Activated CD4-positive, CD25-positive, alpha-beta regulatory T cell treated with anti-CD3 and anti-CD28 coated beads, Interleukin-2, amount 50 U/mL, for 16 hours (primary cell): ENCODE measurements at regions not wholly inside any gene's neighbourhood (a gene's known extent, or its start where the extent isn't known, plus 50 kb on each side); places are given as distances from the start of the nearest gene placed in this dataset.

Experiments
- DNase-seq: peaks from one replicate; pipeline ENCODE4 v3.0.0-alpha.2; 2020; ENCODE audit warnings: low read depth, low spot score

- no peak for DNase-seq
Measured at GRCh38 chr2:41719756-41720155, 328.1 kb upstream of the PKDCC start.

- no peak for DNase-seq
Measured at GRCh38 chr2:41720331-41721251, 327.2 kb upstream of the PKDCC start.

- DNase-seq = no peak
Measured at GRCh38 chr2:41722668-41723369, 325.0 kb upstream of the PKDCC start.

- DNase-seq = no peak
Measured at GRCh38 chr2:41723526-41723925, 324.3 kb upstream of the PKDCC start.

DNA sequence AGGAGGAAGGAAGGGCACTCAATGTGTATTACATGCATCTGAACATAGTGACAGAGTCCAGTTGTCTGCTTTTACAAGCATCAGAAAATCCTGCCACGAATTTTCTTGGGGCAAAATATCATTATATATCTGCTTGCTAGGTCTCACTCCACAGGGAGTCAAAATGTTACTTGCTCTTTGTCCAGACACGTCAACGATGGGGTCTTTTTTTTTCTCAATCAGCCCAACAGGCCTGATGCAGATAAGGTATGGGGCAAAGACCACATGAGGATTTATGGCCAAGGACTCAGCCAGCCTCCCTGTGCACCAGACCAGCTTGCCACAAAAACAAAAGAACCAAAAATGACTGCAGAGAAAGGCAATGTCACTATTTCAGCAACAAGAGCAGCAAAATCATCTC is 323.4 kb upstream of the PKDCC start:
- no peak for DNase-seq

GRCh38 chr2:41725901-41726300 is 321.9 kb upstream of the PKDCC start:
- DNase-seq = no peak

DNA sequence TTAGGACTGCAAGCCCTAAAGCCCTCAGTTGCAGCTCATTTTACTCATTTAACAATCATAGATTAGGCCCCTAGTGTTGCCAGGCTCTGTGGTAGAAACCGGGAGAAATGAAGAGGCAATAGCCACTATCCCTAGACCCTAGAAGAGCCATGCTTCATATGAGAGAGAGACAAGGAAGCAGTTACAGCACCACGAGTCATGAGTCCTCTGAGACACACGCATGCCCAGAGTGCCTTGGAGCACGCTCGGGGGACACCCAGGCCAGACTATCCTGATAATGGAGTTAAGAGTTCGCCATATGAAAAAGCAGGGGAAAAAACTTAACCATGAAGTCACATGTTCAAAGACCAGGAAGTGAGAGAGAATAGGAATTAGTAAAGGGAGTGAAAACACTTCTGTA is 321.5 kb upstream of the PKDCC start:
- DNase-seq = no peak

- no peak for DNase-seq
Measured at GRCh38 chr2:41727152-41727551, 320.7 kb upstream of the PKDCC start.

GRCh38 chr2:41727711-41728110 is 320.1 kb upstream of the PKDCC start:
- no peak for DNase-seq

DNA sequence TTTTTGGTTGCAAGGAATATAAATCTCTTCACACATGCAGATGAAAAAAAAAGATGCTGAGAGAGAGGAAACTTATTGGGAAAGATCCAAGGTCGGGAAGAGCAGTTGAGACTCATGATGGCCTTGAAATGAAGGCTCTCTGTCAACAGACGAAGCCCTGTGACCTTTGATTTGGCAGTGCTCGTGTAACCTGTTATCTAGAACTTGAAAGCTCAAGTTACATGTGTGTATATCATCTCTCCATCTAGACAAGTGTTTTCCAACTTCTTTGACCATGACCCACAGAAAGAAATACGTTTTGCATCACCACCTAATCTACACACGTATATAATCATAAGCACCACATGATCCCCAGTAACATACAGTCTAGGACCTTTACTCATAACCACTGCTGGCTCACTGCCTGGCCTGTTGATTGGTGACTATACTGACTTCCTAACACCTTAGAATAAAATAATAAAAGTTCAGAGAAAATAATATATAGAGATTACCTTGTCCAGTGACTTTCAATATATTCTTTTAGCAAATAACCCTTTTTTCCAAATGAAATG is 319.0 kb upstream of the PKDCC start:
- no peak for DNase-seq

DNA sequence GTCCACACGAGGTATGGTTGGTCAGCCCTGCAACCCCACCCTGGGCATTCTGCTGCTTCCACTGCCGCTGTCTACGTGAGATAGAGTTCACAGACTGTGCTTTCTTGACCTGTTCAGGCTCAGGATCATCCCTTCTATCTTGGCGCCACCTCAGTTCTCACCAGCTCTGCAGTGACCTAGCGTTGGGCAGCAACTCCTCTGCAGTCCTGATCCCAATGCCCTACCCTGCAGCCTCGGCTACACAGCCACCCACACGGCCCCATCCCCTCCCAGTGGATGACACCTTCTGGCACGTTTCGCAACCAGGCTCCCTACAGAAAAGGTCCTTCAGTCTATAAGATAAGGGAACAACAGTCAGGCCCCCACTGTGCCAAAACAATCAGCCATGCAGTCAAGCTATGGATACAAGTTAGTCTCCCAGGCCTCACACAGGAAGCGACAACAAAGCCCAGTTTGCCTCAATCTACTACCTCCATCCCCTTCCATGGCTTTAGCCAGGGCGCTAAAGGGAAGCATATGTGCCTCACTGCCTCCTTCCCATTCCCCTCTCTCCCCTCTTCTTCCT is 317.9 kb upstream of the PKDCC start:
- no peak for DNase-seq

DNA sequence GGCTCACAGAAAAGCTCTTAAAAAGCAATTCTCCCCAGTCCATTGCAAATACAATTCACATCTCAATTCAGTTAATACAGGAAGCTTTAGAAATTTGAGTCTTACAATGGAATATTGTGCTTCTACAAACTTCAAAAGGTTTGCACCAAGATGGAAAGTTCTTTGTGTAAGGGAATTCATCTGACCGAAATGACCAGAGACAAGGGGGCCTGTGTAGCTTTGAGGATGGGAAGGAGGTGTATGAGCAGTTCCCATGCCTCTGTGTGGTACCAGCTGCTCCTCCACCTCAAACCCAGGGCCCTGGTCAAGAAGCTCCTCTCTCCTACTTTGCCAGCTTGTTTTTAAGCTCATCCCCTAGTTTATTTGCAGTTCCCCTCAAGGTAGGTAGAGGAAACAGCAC is 312.8 kb upstream of the PKDCC start:
- DNase-seq = no peak

DNA sequence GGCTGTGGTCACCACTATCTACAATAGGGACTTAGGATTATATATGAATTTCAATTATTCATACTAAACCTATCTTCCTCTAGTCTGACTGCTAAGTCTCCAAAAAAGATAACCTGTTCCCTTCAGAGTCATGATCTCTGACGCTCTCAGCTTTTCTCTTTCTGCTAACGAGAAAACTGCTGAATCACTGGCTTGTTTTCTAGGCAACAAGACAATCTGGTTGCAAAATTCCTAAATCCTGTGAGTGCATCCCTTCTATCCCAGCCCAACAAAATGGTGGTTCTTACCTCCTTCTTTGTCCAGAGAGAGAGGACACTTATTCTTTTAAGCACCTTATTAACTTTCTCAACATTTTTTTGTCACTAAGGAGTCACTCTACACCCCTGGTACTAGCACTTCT is 312.3 kb upstream of the PKDCC start:
- DNase-seq = no peak

DNA sequence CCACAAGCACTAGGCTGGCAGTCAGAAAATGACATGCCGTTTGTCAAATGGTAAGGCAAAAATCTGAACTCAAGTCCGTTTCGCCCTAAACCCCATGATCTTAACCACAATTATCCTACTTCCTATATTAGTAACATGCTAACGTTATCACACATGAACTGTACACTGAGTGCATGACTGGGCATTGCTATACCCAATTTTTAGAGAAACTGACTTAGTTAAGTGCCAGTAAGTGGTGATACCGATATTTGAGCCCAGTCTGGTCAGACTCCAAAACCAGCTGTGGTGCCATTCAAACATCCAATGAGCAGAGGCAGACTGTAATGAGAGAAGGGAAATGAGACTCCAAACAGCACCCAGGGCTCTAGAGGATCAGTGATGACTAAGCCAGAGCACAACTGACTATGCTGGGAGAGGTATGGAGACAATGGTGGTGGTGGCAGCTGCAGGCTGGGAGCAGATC is 311.7 kb upstream of the PKDCC start:
- no peak for DNase-seq

- DNase-seq = no peak
Measured at GRCh38 chr2:41736586-41736985, 311.2 kb upstream of the PKDCC start.

- DNase-seq = no peak
Measured at GRCh38 chr2:41737888-41738287, 309.9 kb upstream of the PKDCC start.

DNA sequence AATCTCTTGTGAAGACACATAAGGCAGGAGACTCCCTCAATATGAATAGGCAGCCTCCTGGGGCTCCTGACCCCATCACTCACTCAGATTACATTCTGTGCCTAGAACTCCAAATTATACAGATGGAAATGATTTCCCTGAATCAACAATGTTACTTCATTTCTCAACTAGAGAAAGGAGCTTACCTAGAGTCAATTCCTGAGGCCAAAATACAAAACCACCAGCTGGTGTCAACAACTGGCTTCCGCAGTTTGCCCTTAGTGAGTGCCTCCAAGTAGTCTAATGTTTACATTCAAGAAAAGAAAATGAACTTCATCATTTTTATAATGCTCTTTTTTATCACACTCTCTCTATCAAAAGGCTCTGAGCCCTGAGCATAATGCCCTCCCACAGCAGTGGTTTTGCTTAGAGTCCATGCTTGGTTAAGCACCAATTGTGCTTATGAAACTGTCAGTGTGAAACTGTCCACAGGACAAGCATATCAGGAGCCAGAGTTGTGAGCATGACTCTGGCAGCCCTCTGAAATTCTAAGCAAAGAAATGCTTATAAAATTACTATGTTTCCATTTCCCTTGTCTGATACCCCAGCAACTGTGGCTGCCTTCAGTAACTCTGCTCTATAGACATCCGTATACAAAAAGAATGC is 305.7 kb upstream of the PKDCC start:
- no peak for DNase-seq

DNA sequence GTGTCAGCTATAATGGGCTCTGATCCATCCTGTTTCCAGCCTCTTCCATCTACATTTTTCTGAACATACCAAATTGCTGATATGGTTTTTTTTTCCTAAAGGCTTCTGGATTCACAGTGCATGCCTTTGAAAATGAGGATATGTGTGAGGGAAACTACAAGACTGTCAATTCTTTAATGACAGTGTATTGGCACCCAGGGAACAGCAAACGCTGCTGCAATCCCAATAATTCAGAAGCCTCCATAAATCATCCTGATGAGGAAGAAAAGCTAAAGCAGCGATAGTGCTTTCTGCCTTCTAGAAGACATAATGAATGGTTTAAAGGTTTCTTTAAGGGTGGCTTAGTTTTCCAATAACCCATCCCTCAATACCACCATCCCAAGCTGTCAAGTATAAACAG is 304.5 kb upstream of the PKDCC start:
- DNase-seq = no peak

DNA sequence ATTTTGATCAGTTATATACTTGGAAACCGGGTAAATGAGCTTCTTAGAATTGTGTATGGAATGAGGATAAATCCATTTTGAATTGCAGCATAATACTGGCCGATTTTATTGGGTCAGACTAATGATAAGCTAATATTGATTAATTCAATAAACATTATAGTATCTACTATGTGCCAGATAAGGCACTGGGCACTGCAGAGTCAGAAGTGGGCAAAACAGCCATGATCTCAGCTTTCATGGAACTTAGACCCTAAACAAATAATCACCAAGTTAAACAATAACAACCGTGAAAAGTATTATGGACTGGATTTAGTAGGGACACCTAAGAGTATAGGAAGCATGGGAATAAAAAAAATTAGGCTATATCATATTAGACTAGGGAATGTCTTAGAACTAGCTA is 297.0 kb upstream of the PKDCC start:
- no peak for DNase-seq

DNA sequence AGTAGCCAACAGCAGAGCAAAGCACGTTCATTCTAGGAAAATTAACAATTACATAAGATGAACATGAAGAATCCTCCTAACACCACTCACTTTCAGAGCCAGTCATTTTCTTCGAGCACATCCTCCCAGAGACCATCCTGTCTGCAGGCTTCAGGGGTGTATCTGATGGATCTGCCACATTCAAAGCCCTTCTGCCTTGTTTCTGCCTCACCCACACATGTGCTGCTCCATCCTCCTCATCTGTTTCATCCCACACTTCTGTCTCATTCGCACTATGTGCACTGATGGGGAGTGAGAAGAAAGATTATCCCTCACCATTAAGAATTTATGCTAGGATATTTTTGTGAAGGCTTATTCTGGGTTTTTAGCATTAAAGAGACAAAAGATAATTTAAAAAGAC is 287.9 kb upstream of the PKDCC start:
- no peak for DNase-seq

DNA sequence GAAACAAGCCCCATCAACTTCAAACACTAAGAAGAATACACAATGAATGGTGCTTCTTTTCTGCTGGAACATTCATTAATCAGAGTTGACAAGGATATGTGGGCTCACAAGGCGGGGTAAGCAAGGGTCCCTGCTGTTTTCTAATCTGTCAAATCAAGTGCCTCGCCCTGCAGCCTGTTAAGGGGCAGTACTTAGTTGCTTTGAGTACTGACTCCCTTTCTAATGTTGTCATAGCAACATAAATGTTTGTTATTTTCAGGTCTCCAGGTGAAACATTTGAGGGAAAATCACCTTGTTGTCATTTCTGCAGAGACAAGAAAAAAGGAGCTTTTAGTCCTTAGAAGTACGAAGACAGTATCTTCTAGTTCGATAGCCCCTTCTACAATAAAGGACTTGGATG is 284.7 kb upstream of the PKDCC start:
- no peak for DNase-seq

DNA sequence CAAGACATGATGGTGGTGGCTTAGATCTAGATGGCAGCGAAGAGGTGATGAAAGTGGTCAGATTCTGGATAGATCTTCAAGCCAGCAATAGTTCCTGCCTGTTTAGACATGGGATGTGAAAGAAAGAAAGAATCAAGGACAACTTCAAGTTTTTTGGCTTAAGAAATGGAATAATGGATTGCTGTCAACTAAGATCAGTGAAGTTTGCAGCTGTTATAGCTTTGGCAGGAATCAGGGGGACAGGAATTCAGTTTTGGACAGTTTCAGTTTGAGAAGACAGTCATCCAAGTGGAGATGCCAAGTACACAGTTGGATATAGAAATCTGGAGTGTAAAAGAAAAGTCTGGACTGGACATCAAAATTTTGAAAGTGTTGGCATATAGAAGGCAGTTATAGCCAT is 283.7 kb upstream of the PKDCC start:
- no peak for DNase-seq
